Stimulated activated CD8-positive, alpha-beta memory T cell treated with anti-CD3 and anti-CD28 coated beads, Interleukin-4, amount 100 ng/mL, for 48 hours (primary cell): ENCODE measurements at regions not wholly inside any gene's neighbourhood (a gene's known extent, or its start where the extent isn't known, plus 50 kb on each side); places are given as distances from the start of the nearest gene placed in this dataset.
"Not testable (repeated sequence)": the region's sequence is repeated elsewhere in the genome, so short reads cannot be mapped to it uniquely, and the experiment has no call there.

Source experiments
- DNase-seq: peaks from one replicate; pipeline ENCODE4 v3.0.0-alpha.2; 2020

DNA sequence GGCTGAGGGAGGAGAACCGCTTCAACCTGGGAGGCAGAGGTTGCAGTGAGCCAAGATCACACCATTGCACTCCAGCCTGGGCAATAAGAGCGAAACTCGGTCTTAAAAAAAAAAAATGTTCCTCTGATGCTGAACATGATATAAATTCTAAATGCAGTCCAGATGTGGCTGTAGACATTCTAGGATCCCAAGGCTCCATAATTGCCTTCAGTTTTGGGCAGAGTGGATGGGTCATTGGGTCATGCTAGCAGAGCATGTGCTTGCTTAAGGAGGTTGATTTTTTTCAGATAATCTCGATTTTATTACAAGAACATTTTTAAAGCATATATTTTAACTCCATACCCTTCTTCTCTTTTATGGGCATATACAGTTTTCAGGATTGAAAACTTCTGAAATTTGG is 112.0 kb downstream of the UTRN start:
- DNase-seq: no peak

DNA sequence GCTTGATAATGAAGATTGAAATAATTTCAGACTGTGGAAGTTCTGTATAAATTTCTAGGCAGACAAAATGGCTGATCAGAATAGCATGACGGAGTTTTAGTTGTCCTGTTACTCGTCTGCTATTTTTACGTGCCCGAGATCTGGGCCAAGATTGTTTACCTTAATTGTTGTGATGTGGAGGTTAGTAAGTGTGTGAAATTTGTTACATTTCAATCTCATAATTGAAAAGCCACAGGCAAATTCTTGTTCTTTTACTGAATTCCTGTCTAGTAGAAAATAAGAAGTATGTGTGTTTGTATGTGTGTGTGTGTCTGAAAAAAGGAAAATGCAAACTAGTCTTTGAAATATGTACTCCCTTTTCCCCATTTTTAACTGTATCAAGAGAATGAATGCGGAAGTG is 115.2 kb downstream of the UTRN start:
- no peak for DNase-seq

DNA sequence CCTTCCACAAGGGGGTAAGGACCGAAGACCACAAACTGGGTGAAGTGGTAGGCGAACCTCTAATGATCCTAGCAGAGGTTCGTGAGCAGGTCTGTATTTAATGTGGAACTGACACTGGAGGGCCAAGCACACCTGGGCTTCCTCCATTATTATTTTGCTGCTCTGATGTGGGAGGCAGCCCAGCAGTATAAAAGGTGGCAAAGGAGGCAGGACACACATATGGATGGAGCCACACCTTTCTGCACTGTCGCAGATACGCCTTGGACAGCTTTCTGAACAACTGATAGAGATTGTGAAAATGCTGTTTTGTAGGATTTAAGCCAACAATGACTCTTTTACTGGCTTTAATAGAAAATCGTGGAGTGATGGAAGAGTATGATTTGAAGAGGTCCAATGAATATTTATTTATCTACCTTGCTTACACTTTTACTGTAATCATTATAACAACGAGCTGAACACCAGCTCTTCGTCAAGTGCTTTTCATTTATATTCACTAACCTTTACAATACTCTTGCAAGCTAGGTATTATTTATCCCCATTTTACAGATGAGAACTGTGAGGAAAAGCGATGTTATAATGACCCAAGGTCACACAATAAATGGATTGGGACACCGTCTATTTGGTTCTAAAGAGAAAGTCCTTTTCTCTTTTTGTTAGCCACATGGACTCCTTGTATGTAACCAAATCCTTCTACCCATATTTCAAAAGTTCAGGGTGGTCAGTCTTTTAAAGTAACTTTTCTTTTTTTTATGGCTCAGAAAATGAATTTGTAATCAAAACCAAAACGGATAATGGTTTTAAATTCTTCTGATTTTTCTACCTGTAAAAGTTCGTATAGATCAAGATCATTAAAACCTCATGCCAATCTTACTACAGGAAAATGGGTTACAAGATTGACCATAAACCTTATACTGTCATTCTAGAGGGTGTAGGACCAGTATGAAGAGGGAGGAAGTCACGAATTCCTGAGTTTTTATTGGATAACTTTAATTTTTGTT is 116.9 kb downstream of the UTRN start:
- DNase-seq: no peak

DNA sequence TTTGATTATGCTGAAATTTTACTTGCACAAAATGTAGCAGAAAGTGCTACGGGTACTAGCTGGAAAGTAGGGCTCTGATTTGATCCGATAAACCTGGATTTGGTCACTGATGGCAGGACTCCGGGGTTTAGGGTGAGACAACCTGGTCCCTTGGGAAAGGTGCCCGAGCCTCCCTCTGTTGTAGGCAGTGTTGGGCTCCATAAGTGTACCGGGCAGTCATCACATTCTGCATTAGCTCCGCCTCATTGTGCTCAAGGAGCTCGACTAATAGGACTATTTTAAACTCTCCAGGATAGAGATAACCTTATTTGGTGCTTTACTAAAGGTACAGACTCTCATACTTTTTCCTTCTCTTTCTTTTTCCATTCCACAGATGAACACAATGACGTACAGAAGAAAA is 117.6 kb downstream of the UTRN start:
- no peak for DNase-seq

DNA sequence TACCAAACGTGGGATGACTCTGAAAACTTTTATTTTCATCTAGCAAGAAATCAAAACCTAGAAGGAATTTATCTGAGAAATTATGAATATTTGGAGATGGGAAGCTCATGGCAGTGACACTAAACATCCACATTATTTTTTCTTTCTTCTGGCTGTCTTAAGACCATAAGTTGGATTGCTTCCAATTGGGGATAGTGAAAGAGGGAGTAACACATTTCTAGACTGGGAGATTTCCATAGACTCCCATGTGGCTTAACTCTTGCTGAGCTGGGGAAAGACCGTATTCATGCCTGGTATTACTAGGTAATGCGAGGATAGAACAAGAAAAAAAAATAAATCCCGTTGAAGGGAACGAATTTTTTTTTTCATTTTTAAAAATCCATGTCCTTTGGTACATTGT is 120.0 kb downstream of the UTRN start:
- no peak for DNase-seq

DNA sequence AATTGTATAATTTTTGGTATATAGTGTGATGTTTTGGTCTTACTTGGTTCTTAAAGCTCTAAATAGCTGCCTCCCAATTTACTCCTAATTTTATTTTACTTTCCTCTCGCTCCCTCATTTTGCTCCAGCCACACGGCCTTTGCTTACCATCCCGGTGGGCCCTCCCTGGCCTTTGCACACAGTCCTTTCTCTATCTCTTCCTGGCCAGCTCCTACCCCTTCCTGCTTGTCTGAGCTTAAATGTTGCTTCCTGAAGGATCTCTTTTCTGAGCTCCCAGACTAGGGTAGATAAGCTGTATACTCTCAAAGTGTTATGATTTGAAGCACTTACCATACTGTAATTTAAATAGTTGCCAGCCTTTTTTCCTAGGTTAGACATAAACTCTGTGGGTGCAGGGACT is 121.7 kb downstream of the UTRN start:
- no peak for DNase-seq

DNA sequence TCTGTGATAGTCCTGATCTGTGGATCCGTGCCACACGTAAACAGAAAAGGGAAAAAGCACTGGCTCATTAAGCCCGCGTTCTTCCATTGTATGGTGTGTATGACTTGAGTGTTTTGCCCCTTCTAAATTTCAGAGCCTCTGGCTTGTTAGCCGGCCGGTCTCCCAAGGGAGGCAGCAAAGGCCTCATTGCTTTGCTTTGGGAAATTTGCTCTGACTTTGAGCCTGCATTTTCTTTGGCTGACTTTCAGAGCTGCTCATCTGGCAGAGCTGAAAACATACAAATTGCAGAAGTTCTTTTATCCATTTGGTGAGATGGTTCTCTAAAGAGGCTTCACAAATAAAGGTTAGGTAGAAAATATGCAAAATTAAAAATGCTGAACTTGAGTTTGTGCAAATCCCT is 123.0 kb downstream of the UTRN start:
- no peak for DNase-seq

DNA sequence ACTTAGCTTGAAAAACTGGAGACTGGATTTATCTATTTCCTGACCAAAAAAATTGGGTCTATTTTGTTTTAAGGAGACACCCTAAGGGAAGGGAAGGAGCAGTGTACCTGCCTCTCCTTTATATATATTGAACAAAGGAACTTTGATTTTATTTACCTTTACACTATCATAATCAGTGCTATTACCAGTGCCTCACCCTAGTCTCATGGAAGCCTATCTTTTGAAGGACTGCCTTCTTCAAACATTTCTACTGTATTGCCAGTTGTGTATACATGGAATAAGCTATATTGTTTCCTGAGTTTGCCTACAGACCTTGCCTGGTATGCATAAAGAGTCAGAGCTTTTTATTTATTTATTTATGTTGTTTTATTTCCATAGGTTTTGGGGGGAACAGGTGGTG is 124.9 kb downstream of the UTRN start:
- DNase-seq: no peak

DNA sequence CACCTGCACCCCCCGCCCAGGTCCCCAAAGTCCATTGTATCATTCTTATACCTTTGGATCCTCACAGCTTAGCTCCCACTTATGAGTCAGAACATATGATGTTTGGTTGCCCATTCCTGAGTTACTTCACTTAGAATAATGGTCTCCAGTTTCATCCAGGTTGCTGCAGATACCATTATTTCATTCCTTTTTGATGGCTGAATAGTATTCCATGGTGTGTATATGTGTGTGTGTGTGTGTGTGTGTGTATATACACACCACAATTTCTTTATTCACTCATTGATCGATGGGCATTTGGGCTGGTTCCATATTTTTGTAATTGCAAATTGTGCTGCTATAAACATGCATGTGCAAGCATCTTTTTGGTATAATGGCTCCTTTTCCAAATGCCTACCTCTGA is 125.4 kb downstream of the UTRN start:
- DNase-seq: not testable (repeated sequence)

DNA sequence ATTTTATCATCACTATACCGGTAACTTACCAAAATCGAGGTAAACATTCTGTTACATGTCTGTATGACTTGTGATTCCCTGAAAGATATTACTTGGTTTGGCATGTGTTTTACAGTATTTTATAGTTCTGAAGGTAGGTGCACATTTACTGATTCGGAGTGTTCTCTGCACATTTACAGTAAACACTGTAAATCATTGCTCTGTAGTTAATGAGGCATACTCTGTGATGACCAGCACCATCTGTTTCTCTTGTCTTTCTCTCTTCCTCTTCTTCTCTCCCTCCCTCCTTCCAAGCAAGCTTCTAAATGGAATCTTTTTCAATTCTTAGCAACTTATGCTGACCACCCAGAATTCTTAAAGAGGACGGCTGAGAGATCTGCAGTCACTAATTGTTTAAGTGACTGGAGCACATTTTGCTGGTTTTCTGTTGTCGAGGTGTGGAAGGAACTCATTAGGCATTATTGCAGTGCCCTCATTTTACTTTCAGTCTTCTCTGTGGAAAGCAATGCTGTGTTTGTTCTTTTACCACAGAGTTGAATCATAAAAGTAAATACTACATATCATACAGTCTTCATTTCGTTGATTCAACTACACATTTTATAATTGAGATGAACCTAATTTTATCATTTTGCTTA is 126.5 kb downstream of the UTRN start:
- no peak for DNase-seq

DNA sequence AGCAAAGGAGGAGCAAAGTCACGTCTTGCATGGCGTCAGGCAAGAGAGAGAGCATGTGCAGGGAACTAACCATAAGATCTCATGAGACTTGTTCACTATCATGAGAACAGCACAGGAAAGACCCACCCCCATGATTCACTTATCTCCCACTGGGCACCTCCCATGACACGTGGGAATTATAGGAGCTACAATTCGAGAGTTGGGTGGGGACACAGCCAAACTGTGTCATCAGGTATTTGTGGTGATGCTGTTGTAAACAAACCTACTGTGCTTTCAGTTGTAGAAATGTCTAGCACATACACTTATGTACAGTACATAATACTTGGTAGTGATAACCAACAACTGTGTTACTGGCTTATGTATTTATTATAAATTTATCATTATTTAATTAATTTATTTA is 128.3 kb downstream of the UTRN start:
- DNase-seq: no peak

DNA sequence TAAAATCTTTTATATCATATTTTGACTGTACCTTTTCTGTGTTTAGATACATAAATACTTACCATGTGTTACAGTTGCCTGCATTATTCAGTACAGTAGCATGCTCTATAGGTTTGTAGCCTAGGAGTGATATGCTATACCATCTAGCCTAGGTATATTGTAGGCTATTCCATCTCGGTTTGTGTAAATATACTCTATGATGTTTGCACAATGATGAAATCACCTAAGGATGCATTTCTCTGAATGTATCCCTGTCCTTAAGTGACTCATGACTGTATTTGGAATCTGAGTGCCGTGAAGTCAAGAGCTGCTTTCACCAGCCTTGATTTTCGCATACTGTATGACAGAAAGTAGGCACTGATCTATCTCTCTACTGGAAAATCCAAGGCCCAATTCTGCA is 129.9 kb downstream of the UTRN start:
- DNase-seq: no peak

DNA sequence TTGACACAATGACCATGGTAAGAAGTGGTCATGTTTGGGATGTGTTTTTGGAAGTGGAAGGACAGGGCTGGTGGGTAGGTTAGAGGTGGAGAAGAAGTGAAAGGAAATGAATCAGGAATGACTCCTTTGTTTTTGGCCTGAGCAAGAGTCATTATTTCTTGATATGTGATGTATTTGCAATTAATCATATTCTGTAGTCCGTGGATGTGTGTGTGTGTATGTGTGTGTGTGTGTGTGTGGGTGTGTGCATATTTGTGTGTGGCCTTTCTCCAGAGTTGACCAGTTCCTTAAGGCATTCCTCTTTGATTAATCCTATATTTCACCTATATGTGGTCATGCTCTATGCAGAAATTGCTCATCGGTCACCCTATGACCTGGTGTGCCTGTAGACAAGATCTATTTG is 130.7 kb downstream of the UTRN start:
- no peak for DNase-seq

DNA sequence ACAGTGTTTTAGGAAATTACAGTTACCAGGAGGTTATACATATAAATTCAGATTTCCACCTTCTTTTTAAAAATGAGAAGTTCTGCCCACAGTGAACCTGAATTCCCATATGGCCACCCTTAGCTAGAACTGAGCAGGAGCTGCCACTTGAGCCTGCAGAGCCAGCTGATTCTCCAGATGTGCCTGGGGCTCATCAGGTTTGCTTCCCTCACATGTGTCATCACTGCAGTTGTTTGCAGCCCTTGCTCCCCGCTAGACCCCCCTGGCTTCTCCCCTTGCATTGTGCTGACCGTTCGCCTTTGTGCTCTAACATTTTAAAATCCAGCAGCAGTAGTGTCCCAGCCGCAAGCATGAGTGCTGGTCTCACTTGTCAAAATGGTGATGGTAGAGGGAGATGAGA is 131.1 kb downstream of the UTRN start:
- DNase-seq: no peak

DNA sequence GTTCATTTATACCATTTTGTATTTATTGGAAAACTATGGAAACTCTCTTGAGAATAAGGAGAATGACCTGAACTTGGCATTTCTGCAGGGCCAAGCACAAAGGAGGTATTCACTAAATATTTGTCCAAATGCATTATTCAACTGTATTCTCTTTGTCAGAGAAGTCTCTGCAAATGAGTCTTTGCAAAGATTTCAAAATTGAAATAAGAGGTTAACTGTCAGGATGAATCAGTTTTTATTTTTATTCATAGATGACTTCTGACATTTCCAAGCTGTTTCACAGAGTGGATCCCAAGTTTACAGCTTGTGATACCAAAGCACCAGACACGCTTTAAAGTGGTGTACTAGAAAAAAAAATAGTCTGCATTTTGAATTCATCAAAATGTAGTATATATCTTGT is 131.6 kb downstream of the UTRN start:
- DNase-seq: no peak

DNA sequence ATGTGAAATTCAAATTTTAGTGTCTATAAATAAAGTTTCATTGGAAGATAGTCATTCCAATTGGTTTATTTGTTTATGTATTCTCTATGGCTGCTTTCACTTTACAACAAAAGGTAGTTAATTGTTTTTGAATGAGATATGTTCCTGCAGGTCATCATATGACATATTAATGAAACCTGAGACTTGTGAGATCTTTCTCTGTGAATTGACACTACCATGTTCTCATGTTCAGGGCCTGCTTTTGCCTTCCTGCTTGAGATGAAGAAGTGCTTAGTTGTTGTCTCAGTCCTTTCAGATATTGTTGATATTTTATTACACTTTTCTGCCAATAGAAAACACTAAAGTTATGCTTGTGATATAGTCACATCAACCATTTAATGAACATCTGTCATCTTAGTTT is 132.5 kb downstream of the UTRN start:
- no peak for DNase-seq

DNA sequence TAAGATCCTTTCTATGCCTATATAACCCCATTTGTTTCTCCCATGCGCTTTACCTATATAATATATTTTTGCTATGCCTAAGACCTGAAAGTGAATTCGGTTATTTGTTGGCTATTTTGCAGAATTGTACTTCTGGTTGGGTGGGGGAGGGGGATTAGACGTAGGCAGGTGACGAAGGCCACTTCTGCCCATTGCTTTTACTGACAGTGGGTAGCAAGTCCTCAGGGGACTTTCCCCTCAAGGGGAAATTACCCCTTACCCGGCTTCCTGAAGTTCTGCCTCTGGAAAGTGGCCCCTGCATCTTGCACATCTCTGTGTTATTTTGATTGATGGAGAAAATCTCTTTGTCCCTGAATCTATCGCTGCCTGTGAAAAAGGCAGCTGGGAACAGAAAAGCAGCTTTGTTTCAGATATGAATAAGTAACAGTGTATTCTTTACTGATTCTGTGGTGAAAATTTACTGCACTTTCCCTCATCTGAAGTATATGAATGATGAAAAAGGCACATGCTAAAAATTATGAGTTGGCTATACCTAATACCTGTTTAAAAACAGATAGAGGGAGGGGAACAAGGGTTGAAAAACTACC is 133.9 kb downstream of the UTRN start:
- no peak for DNase-seq

DNA sequence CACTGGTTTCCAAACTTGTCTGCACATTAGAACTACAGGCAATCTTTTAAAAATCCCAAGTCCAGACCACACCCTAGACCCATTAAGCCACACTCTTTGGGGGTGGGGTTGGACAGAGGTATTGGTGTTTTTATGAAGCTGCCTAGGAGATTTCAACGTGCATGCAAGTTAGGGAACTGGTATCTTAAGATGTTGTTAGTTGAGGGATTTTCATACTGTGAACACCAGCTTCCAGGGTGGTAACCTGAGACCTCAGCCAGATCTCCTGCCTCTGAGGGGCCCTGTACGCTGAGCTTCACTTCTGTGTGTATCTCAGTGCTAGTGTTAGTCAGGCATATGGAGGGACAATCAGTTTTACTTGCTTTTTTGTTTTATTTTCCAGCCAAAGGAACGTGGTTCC is 138.0 kb downstream of the UTRN start:
- no peak for DNase-seq

DNA sequence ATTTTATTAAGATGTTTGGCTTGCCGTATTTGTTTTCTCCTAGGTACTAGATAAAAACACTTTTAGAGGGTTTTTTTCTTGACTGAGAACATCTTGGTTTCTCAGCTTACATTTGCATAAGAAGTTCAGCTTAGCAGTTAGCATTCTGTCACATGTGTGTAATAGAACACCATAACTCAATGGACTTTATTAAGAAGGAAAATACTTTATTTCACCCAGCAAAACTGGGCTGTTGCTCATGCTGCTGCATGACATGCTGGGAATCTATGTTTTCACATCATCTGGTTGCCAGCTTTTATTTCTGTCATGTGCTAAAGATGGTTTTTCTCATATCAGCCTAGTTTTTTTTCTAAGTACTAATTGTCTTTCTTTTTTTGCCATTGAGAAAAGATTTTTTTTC is 144.6 kb downstream of the UTRN start:
- DNase-seq: no peak

DNA sequence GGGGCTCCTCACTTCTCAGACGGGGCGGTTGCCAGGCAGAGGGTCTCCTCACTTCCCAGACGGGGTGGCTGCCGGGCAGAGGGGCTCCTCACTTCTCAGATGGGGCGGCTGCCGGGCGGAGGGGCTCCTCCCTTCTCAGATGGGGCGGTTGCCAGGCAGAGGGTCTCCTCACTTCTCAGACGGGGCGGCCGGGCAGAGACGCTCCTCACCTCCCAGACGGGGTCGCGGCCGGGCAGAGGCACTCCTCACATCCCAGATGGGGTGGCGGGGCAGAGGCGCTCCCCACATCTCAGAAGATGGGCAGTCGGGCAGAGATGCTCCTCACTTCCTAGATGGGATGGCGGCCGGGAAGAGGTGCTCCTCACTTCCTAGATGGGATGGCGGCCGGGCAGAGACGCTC is 148.3 kb downstream of the UTRN start:
- DNase-seq: not testable (repeated sequence)

DNA sequence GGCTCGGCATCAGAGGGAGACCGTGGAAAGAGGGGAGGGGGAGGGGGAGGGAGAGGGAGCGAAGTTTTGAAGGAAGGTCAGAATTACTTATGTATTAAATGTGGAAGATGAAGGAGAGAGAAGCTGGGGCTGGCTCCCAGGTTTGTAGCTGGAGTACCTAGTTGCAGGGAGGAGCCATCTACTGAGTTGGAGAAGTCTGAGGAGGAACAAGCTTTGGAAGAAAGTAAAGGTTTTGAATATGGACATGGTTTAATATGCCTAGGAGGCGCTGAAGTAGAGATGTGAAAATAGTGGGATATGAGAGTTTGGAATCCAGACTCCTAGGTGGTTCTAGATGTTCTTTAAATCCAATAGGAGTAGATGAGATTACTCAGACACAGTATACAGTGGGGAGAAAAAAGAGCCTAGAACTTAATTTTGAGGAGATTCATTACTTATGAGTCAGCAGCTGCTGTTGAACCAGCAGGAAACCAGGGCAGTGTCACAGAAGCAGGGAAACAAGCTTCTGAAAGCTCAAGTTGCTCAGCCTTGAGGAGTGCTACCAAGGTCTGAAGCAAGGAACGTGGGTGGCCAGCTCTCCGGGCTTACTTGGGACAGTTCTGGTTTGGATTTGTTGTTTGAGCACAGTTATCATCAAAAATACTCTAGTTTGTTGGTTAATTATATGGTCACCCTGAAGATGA is 149.3 kb downstream of the UTRN start:
- no peak for DNase-seq

DNA sequence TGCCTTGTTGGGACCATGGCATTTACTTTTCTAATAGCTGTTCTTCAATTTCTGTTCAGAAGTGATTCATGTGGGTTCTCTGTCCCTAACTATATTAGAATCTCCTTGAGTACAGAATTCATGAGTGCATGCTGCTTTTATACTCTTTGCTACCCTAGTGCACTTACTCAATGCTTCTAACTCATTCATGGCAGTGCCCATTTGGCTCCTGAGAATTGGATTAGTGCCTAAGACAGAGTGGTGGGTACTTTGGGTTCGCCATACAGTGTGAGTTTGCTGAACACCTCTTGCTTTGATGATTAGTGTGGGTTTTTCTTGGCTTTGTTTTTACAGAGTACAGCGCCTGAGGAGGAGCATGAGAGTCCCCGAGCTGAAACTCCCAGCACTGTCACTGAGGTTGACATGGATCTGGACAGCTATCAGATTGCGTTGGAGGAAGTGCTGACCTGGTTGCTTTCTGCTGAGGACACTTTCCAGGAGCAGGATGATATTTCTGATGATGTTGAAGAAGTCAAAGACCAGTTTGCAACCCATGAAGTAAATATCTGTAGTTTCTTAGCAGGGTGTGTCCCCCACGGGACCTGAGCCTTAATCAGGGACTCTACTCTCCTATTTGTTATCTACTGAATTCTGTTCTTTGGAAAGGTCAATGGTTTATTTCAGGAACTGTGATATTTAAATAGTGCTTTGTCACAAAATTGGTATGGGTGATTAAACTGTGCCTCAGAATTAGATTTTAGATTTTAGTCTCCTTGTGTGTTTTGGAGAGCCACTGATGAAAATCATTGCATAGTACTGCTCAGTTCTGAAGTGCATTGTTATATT is 150.7 kb downstream of the UTRN start:
- DNase-seq: no peak

DNA sequence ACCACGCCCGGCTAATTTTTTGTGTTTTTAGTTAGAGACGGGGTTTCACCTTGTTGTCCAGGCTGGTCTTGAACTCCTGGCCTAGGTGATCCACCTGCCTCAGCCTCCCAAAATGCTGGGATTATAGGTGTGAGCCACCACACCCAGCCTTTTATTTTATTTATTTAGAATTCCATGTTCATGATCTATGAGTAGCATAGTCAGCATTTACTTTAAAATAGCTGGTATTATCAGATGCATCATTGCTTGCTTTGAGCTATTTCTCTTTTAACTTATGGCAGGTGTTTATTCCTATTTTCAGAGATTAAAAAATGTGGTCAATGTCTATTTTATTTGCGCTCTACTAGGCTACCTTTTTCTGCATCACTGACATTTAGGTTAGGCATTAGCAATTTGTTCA is 152.0 kb downstream of the UTRN start:
- DNase-seq: no peak
